Colonic mucosa (tissue), 4 donors: ENCODE measurements at regions not wholly inside any gene's neighbourhood (a gene's known extent, or its start where the extent isn't known, plus 50 kb on each side); places are given as distances from the start of the nearest gene placed in this dataset.
"Not testable (repeated sequence)": the region's sequence is repeated elsewhere in the genome, so short reads cannot be mapped to it uniquely, and the experiment has no call there.

Experiments used
- DNase-seq: peaks from one replicate; pipeline ENCODE4 v3.0.0-alpha.2; 2020
- H3K27ac ChIP-seq: fragments of 200-600 bp; one replicate; pipeline ENCODE4 v1.8.0; 2021
- H3K27me3 ChIP-seq: fragments of 200-600 bp; one replicate; pipeline ENCODE4 v1.8.0; 2021
- H3K36me3 ChIP-seq: fragments of 200-600 bp; one replicate; pipeline ENCODE4 v1.8.0; 2021
- H3K4me1 ChIP-seq: fragments of 200-600 bp; one replicate; pipeline ENCODE4 v1.8.0; 2021; ENCODE audit warnings: mild to moderate bottlenecking
- H3K4me3 ChIP-seq: fragments of 200-600 bp; one replicate; pipeline ENCODE4 v1.8.0; 2021
- H3K9ac ChIP-seq, 2 donors: one replicate each; pipeline ENCODE4 v1.7.0; 2013; ENCODE audit warnings: control low read depth in 2 of 2, low read depth in 2 of 2, low read length in 2 of 2
- H3K9me3 ChIP-seq: fragments of 200-600 bp; one replicate; pipeline ENCODE4 v1.8.0; 2021
- intact Hi-C: fragments of 100-400 bp; cut with DNase I; formaldehyde crosslinking; loops from one replicate; pipeline ENCODE4 v1.14.1; 2022
- TF ChIP-seq, protein P1 (sequence below): fragments of 200-600 bp; IDR thresholded peaks from one replicate; pipeline ENCODE4 v1.8.0; 2022; ENCODE audit warnings: antibody characterized with exemption, mild to moderate bottlenecking
- donor health status: healthy.
- donor health status: DM: no; HTN: no; CAD: no.
- donor health status: DM: no; HTN: no; CAD: no.

DNA sequence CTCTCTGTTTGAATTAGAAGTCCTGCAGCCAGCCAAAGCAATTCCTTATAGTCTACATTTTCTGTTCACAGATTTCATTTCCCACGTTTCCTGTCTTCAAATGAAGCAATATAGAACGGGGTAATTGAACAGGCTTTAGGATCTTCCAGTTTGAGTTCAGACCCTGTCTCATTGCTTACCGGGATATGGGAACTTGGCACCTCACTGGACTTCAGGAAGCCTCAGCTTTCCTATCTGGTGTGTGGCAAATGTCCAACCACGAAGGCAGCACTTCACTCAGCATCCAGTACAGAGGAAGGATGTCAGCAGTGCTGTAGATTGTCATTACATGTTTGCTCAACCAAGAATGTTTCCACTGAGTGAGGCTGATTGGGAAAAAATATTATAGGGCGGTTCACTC lies 271.1 kb upstream of the ZFP42 start:
- Histone ChIP-seq H3K36me3 (no peaks in the 10 kb centered on the region), H3K27ac (no peak overlapping the region), H3K4me1 (no peaks in the 10 kb centered on the region), H3K4me3 (no peak overlapping the region), H3K9ac (no peak overlapping the region), H3K27me3 (no peaks in the 10 kb centered on the region), H3K9me3 (no peaks in the 10 kb centered on the region)
- no peak for DNase-seq
- intact Hi-C loops, result no loop called here
- TF ChIP-seq, protein P1, sequence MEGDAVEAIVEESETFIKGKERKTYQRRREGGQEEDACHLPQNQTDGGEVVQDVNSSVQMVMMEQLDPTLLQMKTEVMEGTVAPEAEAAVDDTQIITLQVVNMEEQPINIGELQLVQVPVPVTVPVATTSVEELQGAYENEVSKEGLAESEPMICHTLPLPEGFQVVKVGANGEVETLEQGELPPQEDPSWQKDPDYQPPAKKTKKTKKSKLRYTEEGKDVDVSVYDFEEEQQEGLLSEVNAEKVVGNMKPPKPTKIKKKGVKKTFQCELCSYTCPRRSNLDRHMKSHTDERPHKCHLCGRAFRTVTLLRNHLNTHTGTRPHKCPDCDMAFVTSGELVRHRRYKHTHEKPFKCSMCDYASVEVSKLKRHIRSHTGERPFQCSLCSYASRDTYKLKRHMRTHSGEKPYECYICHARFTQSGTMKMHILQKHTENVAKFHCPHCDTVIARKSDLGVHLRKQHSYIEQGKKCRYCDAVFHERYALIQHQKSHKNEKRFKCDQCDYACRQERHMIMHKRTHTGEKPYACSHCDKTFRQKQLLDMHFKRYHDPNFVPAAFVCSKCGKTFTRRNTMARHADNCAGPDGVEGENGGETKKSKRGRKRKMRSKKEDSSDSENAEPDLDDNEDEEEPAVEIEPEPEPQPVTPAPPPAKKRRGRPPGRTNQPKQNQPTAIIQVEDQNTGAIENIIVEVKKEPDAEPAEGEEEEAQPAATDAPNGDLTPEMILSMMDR, result no peak

DNA sequence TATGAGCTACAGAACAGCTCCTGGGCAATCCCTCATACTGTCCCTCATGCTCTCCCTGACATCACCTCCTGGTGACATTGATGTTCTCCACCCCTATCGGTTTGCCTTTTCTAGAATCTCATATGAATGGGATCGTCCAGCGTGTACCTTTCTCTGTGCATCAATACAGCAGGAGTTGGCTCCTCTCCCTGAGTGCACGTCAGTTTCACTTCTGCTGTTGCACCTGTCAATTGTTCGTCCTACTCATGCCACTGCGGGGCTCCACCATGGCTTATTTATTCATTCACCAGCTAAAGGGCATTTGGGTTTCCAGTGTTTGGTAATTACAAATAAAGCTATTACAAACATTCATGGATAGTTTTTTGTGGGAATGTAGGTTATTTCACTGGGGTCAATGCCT lies 269.1 kb upstream of the ZFP42 start:
- Histone ChIP-seq H3K36me3 (no peaks in the 10 kb centered on the region), H3K4me3 (no peak overlapping the region), H3K9ac (no peak overlapping the region), H3K27me3 (no peaks in the 10 kb centered on the region), H3K4me1 (no peaks in the 10 kb centered on the region), H3K9me3 (no peaks in the 10 kb centered on the region), H3K27ac (no peak overlapping the region)
- no peak for DNase-seq
- TF ChIP-seq, protein P1, result no peak
- intact Hi-C loops, result no loop called here

DNA sequence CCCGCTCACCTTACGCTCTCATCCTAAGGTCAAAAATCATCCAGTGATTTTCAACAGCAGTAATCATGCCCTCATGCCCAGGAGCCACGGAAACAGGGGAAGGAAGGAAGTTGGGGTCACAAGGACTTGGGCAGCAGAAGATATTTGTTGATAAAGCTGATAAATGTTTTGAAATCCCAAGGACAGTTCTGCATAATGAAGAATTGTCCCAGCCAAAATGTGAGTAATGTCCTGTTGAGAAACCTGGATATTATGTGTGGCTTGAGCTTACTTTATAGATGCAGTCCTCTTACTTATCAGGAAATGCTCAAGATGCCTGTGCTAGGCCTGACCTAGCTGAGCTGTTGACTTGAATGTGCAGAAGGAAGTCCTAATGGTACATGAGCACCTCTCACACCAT lies 263.0 kb upstream of the ZFP42 start:
- Histone ChIP-seq H3K27me3 (no peaks in the 10 kb centered on the region), H3K27ac (no peak overlapping the region), H3K4me1 (no peaks in the 10 kb centered on the region), H3K4me3 (no peak overlapping the region), H3K9me3 (no peaks in the 10 kb centered on the region), H3K9ac (no peak overlapping the region), H3K36me3 (no peaks in the 10 kb centered on the region)
- TF ChIP-seq, protein P1, result no peak
- DNase-seq, result no peak
- intact Hi-C loops, result no loop called here

DNA sequence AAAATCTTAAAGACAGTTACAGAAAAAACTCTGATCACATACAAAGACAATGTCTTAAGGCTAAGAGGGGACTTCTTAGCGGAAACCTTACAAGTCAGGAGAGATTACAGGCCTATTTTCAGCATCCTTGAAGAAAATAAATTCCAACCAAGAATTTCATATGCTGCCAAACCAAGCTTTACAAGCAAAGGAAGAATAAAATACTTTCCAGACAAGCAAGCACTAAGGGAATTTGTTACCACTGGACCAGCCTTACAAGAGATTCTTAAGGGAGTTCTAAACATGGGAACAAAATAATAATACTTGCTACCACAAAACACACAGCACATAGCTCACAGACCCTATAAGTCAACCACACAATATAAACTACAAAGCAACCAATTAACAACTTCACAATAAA lies 255.8 kb upstream of the ZFP42 start:
- no peak for DNase-seq
- Histone ChIP-seq H3K9ac (no peak overlapping the region), H3K4me1 (no peaks in the 10 kb centered on the region), H3K27me3 (no peaks in the 10 kb centered on the region), H3K36me3 (no peaks in the 10 kb centered on the region), H3K27ac (no peak overlapping the region), H3K9me3 (no peaks in the 10 kb centered on the region), H3K4me3 (no peak overlapping the region)
- TF ChIP-seq, protein P1, result no peak
- intact Hi-C loops, result no loop called here

DNA sequence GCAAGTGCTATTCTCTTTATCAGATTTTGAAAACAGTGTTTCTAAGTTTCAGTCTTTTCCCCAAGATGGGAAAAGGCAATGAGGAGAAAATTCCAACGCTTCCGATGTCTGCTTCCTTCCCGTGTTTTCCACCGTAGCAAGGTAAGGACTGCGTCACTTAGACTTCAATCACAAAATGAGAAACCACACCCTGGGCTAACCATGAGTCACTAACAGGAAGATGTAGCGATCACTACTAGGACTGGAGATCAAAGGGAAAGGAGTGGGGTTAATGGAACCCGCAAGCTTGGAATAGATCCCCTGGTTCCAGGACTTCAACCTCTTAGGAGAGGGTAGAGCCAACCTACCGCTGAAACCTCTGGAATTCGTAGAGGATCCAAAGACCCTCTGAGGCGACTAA lies 250.7 kb upstream of the ZFP42 start:
- DNase-seq, result no peak
- TF ChIP-seq, protein P1, result no peak
- Histone ChIP-seq H3K9me3 (no peaks in the 10 kb centered on the region), H3K4me3 (no peak overlapping the region), H3K36me3 (no peaks in the 10 kb centered on the region), H3K27ac (no peak overlapping the region), H3K4me1 (no peaks in the 10 kb centered on the region), H3K27me3 (no peaks in the 10 kb centered on the region), H3K9ac (no peak overlapping the region)
- intact Hi-C loops, result no loop called here

DNA sequence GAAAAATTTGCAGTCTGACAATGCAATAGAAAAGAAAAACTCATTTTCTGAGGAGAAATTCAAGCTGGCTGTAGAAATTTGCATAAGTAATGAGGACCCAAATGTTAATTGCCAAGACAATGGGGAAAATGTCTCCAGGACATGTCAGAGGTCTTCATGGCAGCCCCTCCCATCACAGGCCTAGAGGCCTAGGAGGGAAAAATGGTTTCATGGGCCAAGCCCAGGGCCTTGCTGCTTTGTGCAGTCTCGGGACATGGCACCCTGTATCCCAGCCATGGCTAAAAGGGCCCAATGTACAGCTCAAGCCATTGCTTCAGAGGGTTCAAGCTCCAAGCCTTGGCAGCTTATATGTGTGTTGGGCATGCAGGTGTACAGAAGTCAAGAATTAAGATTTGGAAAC lies 244.9 kb upstream of the ZFP42 start:
- intact Hi-C loops, H3K4me1 ChIP-seq, H3K4me3 ChIP-seq, H3K27ac ChIP-seq, DNase-seq, H3K9ac ChIP-seq, H3K9me3 ChIP-seq, H3K36me3 ChIP-seq, H3K27me3 ChIP-seq: not testable (repeated sequence)
